K562 (cell line): ENCODE measurements at regions not wholly inside any gene's neighbourhood (a gene's known extent, or its start where the extent isn't known, plus 50 kb on each side); places are given as distances from the start of the nearest gene placed in this dataset.

Experiments used
- ATAC-seq: fragments of 200-7000 bp; cut with Tn5 transposase; 3 replicates; pipeline ENCODE4 v1.9.1; 2020; ENCODE audit warnings: moderate library complexity
- BruUV-seq: library from RNA; stranded (reverse); fragments of 400-500 nt; replicated peaks from 2 replicates; lab custom pipeline; 2021; lab: Mats Ljungman, UMichigan
- CTCF ChIA-PET: fragments of 300-600 bp; formaldehyde crosslinking; extraction: SDS; loops from one replicate; lab custom pipeline; 2021; ENCODE audit warnings: low intra/inter-chr PET ratio; lab: Yijun Ruan, JAX
- POLR2A ChIA-PET: fragments of 300-600, 350-650 bp; sonication (Branson Sonifier 250); formaldehyde crosslinking; extraction: SDS; loops from one replicate; lab custom pipeline; 2021; ENCODE audit warnings: antibody characterized with exemption, inconsistent platforms; lab: Yijun Ruan, JAX
- DNase-seq, 4 experiments: peaks; one replicate each; pipeline versions ENCODE4 v3.0.0 to v3.0.0-alpha.2; 2011 to 2018; ENCODE audit warnings: low spot score in 3 of 4, mixed read lengths in 3 of 4; ENCODE audit errors: extremely low read depth in 1 of 4
- FAIRE-seq: peaks from 2 replicates; lab custom pipeline; 2011; peaks lifted over from hg19 to GRCh38; lab: Jason Lieb, UNC
- H2AFZ ChIP-seq: 2 replicates; pipeline ENCODE4 v1.6.0; 2011; ENCODE audit warnings: low read depth, low read length, control low read depth, inconsistent platforms
- H3K27ac ChIP-seq: fragments of 200-600 bp; 3 replicates; pipeline ENCODE4 v1.8.0; 2011; ENCODE audit warnings: low read depth, mild to moderate bottlenecking, control low read depth, inconsistent platforms, low read length, moderate library complexity, mixed read lengths; ENCODE audit errors: extremely low read depth
- H3K27me3 ChIP-seq, 2 experiments: fragments of 300-600 bp in 1 of 2; 2 replicates in 1 of 2; 3 replicates in 1 of 2; pipeline versions ENCODE4 v1.6.0 to v1.8.0; 2011; ENCODE audit warnings: inconsistent platforms in 2 of 2, low read length in 2 of 2, mild to moderate bottlenecking in 1 of 2, mixed read lengths in 1 of 2, moderate library complexity in 1 of 2; ENCODE audit not compliant: control insufficient read depth in 2 of 2, insufficient read depth in 2 of 2
- H3K36me3 ChIP-seq: fragments of 300-600 bp; 3 replicates; pipeline ENCODE4 v1.8.0; 2011; ENCODE audit warnings: mild to moderate bottlenecking, low read length, inconsistent platforms; ENCODE audit not compliant: control insufficient read depth, insufficient read depth
- H3K4me1 ChIP-seq, 2 experiments: fragments of 200-600 bp in 1 of 2; replicated peaks in 1 of 2; 2 replicates in 1 of 2; 3 replicates in 1 of 2; pipeline versions ENCODE4 v1.5.1 to v1.8.0; 2011; ENCODE audit warnings: inconsistent platforms in 2 of 2, low read length in 2 of 2, mild to moderate bottlenecking in 1 of 2, mixed read lengths in 1 of 2, moderate library complexity in 1 of 2; ENCODE audit not compliant: control insufficient read depth in 2 of 2, insufficient read depth in 2 of 2
- H3K4me2 ChIP-seq: 2 replicates; pipeline ENCODE4 v1.6.1; 2011; ENCODE audit warnings: low read length, control low read depth, inconsistent platforms, mixed read lengths; ENCODE audit not compliant: insufficient read depth
- H3K4me3 ChIP-seq: fragments of 200-600 bp; sonication (generic), shearing (Covaris generic); 2 replicates; pipeline ENCODE4 v1.5.1; 2016; ENCODE audit warnings: control low read depth, inconsistent platforms
- H3K79me2 ChIP-seq: fragments of 200-600 bp; 3 replicates; pipeline ENCODE4 v1.8.0; 2011; ENCODE audit warnings: low read length, inconsistent platforms; ENCODE audit not compliant: control insufficient read depth, insufficient read depth
- H3K9ac ChIP-seq, 2 experiments: 2 replicates each; pipeline versions ENCODE4 v1.6.0 to v1.6.1; 2011; ENCODE audit warnings: low read depth in 2 of 2, low read length in 2 of 2, control low read depth in 1 of 2, inconsistent platforms in 1 of 2, mild to moderate bottlenecking in 1 of 2, mixed read lengths in 1 of 2; ENCODE audit not compliant: insufficient read depth in 1 of 2
- H3K9me1 ChIP-seq: one replicate; pipeline ENCODE4 v1.6.0; 2011; ENCODE audit warnings: inconsistent platforms, mild to moderate bottlenecking, low read length, moderate library complexity; ENCODE audit not compliant: control insufficient read depth, insufficient read depth
- H3K9me3 ChIP-seq: replicated peaks from 2 replicates; pipeline ENCODE4 v1.5.1; 2011; ENCODE audit warnings: low read depth, low read length, inconsistent platforms; ENCODE audit not compliant: control insufficient read depth, insufficient read depth
- H4K20me1 ChIP-seq: replicated peaks from 2 replicates; pipeline ENCODE4 v1.6.1; 2011; ENCODE audit warnings: low read length, inconsistent platforms, mixed read lengths; ENCODE audit not compliant: control insufficient read depth, insufficient read depth
- CBFA2T3 ChIP-seq: fragments of 450-650 bp; IDR thresholded peaks from 2 replicates; pipeline ENCODE4 v1.6.1; 2017
- MTA3 ChIP-seq: fragments of 450-650 bp; formaldehyde crosslinking; IDR thresholded peaks from 2 replicates; pipeline ENCODE4 v1.6.1; 2017; ENCODE audit warnings: mild to moderate bottlenecking, borderline replicate concordance
- SIRT6 ChIP-seq: IDR thresholded peaks from one replicate; pipeline ENCODE4 v1.6.1; 2012; ENCODE audit warnings: low read depth, mild to moderate bottlenecking, control low read depth, inconsistent platforms, low read length, moderate library complexity
- SMARCE1 ChIP-seq: fragments of 450-650 bp; IDR thresholded peaks from 2 replicates; pipeline ENCODE4 v1.7.1; 2016; ENCODE audit warnings: mild to moderate bottlenecking
- SREBF1 ChIP-seq: fragments of 150-350 bp; IDR thresholded peaks from 2 replicates; pipeline ENCODE4 v1.6.1; 2014; ENCODE audit warnings: antibody characterized with exemption, low read depth, low read length, borderline replicate concordance
- ZNF408 ChIP-seq: fragments of 250-450 bp; sonication (Bioruptor Pico); IDR thresholded peaks from 2 replicates; pipeline ENCODE4 v1.4.0; 2020; ENCODE audit warnings: low read depth, mild to moderate bottlenecking, moderate library complexity
- WGBS: fragments of 100-300 bp; shearing (Covaris generic); methylation state at CpG from one replicate; pipeline ENCODE4 v1.1.6; 2016; ENCODE audit warnings: low coverage, mixed read lengths; ENCODE audit not compliant: insufficient coverage; ENCODE audit errors: missing lambda C conversion rate; 5-methylcytosine and 5-hydroxymethylcytosine counted together
- in situ Hi-C: fragments of 300-500 bp; cut with MboI; formaldehyde crosslinking; loops from 4 replicates; pipeline ENCODE4 v1.15.0; 2018; ENCODE audit warnings: inconsistent platforms, mixed read lengths
- intact Hi-C: fragments of 100-400 bp; cut with micrococcal nuclease; formaldehyde crosslinking; loops from 2 replicates; pipeline ENCODE4 v1.14.2; 2022
- TF ChIP-seq, protein P1 (sequence below): fragments of 150-350 bp; IDR thresholded peaks from 2 replicates; pipeline ENCODE4 v1.6.1; 2014; ENCODE audit warnings: low read depth, mild to moderate bottlenecking, low read length, borderline replicate concordance
- TF ChIP-seq, protein P2 (sequence below): sonication (generic); formaldehyde crosslinking; IDR thresholded peaks from 2 replicates; pipeline ENCODE4 v1.8.0; 2022; ENCODE audit warnings: mild to moderate bottlenecking, missing genetic modification reagents, borderline replicate concordance
- TF ChIP-seq, protein P3 (sequence below): fragments of 450-650 bp; conservative IDR thresholded peaks from 2 replicates; pipeline ENCODE4 v1.6.1; 2016; ENCODE audit warnings: missing genetic modification characterization, low read depth, mild to moderate bottlenecking, control low read depth, missing compliant biosample characterization

DNA sequence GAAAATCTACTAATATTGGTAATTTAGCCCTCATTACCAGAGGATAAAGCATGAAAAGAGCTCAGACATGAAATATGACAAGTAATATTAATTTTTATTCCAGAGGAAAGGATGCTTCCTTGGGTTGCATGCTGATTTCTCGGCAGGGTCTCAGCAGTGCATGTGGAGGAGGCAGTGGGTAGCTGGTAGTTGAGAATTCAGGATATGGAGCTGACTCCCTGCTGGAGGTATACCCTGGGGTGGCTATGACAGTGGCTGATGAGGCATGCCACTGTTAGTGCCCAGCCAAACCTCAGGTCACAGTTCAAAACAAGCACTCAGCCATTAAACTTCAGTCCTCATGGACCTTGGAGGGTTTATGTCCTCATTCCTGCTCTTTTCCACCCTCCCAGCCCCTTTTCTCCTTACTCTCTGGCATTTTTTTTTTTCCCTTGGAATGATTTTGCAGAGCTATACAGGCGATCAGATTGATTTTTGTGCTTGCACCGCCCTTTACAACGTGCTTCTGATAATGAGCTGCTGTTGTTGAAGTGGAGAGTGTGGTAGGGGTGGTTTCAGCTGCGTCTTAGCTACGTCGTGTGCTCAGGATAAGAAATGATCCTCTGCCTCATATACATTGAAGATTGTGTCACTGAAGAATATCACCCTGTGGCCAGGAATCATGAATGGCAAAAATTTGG lies 761.9 kb upstream of the MMS22L start:
- CTCF ChIA-PET: no interaction called here
- Histone ChIP-seq H3K9me3 (no peaks in the 10 kb centered on the region), H3K4me3 (no peak overlapping the region), H3K27me3 (no peaks in the 10 kb centered on the region), H3K4me1 (no peaks in the 10 kb centered on the region), H3K79me2 (no peaks in the 10 kb centered on the region), H3K4me2 (no peak overlapping the region), H3K9me1 (no peaks in the 10 kb centered on the region), H2AFZ (no peak overlapping the region), H4K20me1 (no peaks in the 10 kb centered on the region), H3K27ac (no peak overlapping the region), H3K36me3 (no peaks in the 10 kb centered on the region), H3K9ac (no peak overlapping the region)
- WGBS: 0% methylated on average over 7 of the region's 7 CpGs
- DNase-seq (no peak), ATAC-seq (no peak), FAIRE-seq (no peak)
- intact Hi-C loops: no loop called here
- no TSS peak for BruUV-seq
- in situ Hi-C loops: no loop called here
- POLR2A ChIA-PET: no interaction called here
- TF ChIP-seq ZNF408 (CRISPR knock-in tag): no peak
- TF ChIP-seq, protein P1, sequence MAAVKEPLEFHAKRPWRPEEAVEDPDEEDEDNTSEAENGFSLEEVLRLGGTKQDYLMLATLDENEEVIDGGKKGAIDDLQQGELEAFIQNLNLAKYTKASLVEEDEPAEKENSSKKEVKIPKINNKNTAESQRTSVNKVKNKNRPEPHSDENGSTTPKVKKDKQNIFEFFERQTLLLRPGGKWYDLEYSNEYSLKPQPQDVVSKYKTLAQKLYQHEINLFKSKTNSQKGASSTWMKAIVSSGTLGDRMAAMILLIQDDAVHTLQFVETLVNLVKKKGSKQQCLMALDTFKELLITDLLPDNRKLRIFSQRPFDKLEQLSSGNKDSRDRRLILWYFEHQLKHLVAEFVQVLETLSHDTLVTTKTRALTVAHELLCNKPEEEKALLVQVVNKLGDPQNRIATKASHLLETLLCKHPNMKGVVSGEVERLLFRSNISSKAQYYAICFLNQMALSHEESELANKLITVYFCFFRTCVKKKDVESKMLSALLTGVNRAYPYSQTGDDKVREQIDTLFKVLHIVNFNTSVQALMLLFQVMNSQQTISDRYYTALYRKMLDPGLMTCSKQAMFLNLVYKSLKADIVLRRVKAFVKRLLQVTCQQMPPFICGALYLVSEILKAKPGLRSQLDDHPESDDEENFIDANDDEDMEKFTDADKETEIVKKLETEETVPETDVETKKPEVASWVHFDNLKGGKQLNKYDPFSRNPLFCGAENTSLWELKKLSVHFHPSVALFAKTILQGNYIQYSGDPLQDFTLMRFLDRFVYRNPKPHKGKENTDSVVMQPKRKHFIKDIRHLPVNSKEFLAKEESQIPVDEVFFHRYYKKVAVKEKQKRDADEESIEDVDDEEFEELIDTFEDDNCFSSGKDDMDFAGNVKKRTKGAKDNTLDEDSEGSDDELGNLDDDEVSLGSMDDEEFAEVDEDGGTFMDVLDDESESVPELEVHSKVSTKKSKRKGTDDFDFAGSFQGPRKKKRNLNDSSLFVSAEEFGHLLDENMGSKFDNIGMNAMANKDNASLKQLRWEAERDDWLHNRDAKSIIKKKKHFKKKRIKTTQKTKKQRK: no peak
- no peak for TF ChIP-seq SIRT6
- TF ChIP-seq, protein P2, sequence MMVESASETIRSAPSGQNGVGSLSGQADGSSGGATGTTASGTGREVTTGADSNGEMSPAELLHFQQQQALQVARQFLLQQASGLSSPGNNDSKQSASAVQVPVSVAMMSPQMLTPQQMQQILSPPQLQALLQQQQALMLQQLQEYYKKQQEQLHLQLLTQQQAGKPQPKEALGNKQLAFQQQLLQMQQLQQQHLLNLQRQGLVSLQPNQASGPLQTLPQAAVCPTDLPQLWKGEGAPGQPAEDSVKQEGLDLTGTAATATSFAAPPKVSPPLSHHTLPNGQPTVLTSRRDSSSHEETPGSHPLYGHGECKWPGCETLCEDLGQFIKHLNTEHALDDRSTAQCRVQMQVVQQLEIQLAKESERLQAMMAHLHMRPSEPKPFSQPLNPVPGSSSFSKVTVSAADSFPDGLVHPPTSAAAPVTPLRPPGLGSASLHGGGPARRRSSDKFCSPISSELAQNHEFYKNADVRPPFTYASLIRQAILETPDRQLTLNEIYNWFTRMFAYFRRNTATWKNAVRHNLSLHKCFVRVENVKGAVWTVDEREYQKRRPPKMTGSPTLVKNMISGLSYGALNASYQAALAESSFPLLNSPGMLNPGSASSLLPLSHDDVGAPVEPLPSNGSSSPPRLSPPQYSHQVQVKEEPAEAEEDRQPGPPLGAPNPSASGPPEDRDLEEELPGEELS (CRISPR knock-in tag): no peak
- TF ChIP-seq SREBF1: no peak
- TF ChIP-seq, protein P3, sequence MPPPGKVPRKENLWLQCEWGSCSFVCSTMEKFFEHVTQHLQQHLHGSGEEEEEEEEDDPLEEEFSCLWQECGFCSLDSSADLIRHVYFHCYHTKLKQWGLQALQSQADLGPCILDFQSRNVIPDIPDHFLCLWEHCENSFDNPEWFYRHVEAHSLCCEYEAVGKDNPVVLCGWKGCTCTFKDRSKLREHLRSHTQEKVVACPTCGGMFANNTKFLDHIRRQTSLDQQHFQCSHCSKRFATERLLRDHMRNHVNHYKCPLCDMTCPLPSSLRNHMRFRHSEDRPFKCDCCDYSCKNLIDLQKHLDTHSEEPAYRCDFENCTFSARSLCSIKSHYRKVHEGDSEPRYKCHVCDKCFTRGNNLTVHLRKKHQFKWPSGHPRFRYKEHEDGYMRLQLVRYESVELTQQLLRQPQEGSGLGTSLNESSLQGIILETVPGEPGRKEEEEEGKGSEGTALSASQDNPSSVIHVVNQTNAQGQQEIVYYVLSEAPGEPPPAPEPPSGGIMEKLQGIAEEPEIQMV: no peak
- no peak for TF ChIP-seq CBFA2T3
- no peak for TF ChIP-seq SMARCE1
- TF ChIP-seq MTA3: no peak
